Astrocyte (in vitro differentiated cells and primary cell): ENCODE measurements at regions not wholly inside any gene's neighbourhood (a gene's known extent, or its start where the extent isn't known, plus 50 kb on each side); places are given as distances from the start of the nearest gene placed in this dataset.

ENCODE experiments used
- DNase-seq: peaks from one replicate; pipeline ENCODE4 v3.0.0-alpha.2; 2010; ENCODE audit warnings: low read depth
- FAIRE-seq: peaks from 2 replicates; lab custom pipeline; 2011; peaks lifted over from hg19 to GRCh38; lab: Jason Lieb, UNC
- H2AFZ ChIP-seq: 2 replicates; pipeline ENCODE4 v1.6.0; 2012; ENCODE audit warnings: low read depth, low read length, inconsistent platforms
- H3K27ac ChIP-seq: 2 replicates; pipeline ENCODE4 v1.5.1; 2011; ENCODE audit warnings: low read depth, low read length, inconsistent platforms
- H3K27me3 ChIP-seq: 2 replicates; pipeline ENCODE4 v1.6.0; 2011; ENCODE audit warnings: low read length, inconsistent platforms; ENCODE audit not compliant: insufficient read depth
- H3K36me3 ChIP-seq: 2 replicates; pipeline ENCODE4 v1.5.1; 2011; ENCODE audit warnings: low read length, inconsistent platforms; ENCODE audit not compliant: insufficient read depth
- H3K4me1 ChIP-seq: 2 replicates; pipeline ENCODE4 v1.5.1; 2011; ENCODE audit warnings: low read length, inconsistent platforms; ENCODE audit not compliant: insufficient read depth
- H3K4me2 ChIP-seq: 2 replicates; pipeline ENCODE4 v1.6.0; 2012; ENCODE audit warnings: low read length, inconsistent platforms
- H3K4me3 ChIP-seq: 2 replicates; pipeline ENCODE4 v1.5.1; 2011; ENCODE audit warnings: low read depth, mild to moderate bottlenecking, low read length, inconsistent platforms; ENCODE audit not compliant: insufficient read depth
- H3K79me2 ChIP-seq: 2 replicates; pipeline ENCODE4 v1.6.0; 2012; ENCODE audit warnings: mild to moderate bottlenecking, low read length, inconsistent platforms; ENCODE audit not compliant: insufficient read depth
- H3K9ac ChIP-seq: 2 replicates; pipeline ENCODE4 v1.6.0; 2012; ENCODE audit warnings: mild to moderate bottlenecking, low read length, inconsistent platforms
- H3K9me3 ChIP-seq: 2 replicates; pipeline ENCODE4 v1.5.1; 2012; ENCODE audit warnings: low read depth, mild to moderate bottlenecking, low read length, inconsistent platforms; ENCODE audit not compliant: insufficient read depth
- H4K20me1 ChIP-seq: 2 replicates; pipeline ENCODE4 v1.6.0; 2012; ENCODE audit warnings: low read length, inconsistent platforms; ENCODE audit not compliant: insufficient read depth
- H3K27ac Mint-ChIP-seq: one replicate; pipeline ENCODE4 v1.8.0; 2021; ENCODE audit warnings: mild to moderate bottlenecking, mixed read lengths; ENCODE audit not compliant: unreplicated experiment
- H3K27me3 Mint-ChIP-seq: one replicate; pipeline ENCODE4 v1.8.0; 2021; ENCODE audit warnings: low read depth, mixed read lengths; ENCODE audit not compliant: unreplicated experiment
- H3K36me3 Mint-ChIP-seq: one replicate; pipeline ENCODE4 v1.8.0; 2021; ENCODE audit warnings: low read depth, mixed read lengths; ENCODE audit not compliant: unreplicated experiment
- H3K4me1 Mint-ChIP-seq: one replicate; pipeline ENCODE4 v1.8.0; 2021; ENCODE audit warnings: low read depth, mixed read lengths; ENCODE audit not compliant: unreplicated experiment
- H3K4me3 Mint-ChIP-seq: one replicate; pipeline ENCODE4 v1.8.0; 2021; ENCODE audit warnings: mild to moderate bottlenecking, moderate library complexity, mixed read lengths; ENCODE audit not compliant: unreplicated experiment
- H3K9me3 Mint-ChIP-seq: one replicate; pipeline ENCODE4 v1.8.0; 2021; ENCODE audit warnings: mild to moderate bottlenecking, mixed read lengths; ENCODE audit not compliant: unreplicated experiment
- EZH2 ChIP-seq: IDR thresholded peaks from 2 replicates; pipeline ENCODE4 v1.6.1; 2012; ENCODE audit warnings: mild to moderate bottlenecking, low read length, inconsistent platforms; ENCODE audit not compliant: insufficient read depth
- TF ChIP-seq, protein P1 (sequence below): IDR thresholded peaks from 2 replicates; pipeline ENCODE4 v1.5.1; 2011; ENCODE audit warnings: low read depth, mild to moderate bottlenecking, inconsistent platforms, low read length, moderate library complexity; ENCODE audit not compliant: insufficient read depth

DNA sequence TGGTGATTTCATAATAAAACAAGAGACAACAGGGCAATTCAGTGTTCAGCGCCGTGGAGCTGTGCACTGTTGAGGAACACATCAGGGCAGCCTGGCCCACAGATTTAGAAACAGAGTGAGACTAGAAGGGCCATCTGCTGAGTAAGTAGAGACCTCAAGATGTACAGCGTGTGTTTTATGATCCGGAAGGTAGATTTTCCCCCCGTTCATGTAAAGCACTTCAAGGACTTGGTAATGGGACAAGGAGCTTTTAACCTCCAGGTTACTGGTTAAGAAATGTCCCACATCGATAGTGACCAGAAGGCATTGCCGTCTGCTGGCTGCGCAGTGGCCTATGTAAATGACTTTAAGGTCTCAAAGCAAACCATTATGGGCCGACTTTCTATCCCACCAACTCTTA, 1057.7 kb upstream of the EEF2KMT start:
- no peak overlapping the region for H3K27ac ChIP-seq
- H3K36me3 Mint-ChIP-seq, result no peaks in the 10 kb centered on the region
- no peaks in the 10 kb centered on the region for H3K27me3 ChIP-seq
- H4K20me1 ChIP-seq, result no peaks in the 10 kb centered on the region
- no peaks in the 10 kb centered on the region for H3K4me1 Mint-ChIP-seq
- H3K27ac Mint-ChIP-seq, result no peak overlapping the region
- no peak overlapping the region for H3K4me3 ChIP-seq
- H3K79me2 ChIP-seq, result no peaks in the 10 kb centered on the region
- H3K9me3 ChIP-seq, result no peaks in the 10 kb centered on the region
- DNase-seq, result no peak
- no peaks in the 10 kb centered on the region for H3K36me3 ChIP-seq
- H3K9ac ChIP-seq, result no peak overlapping the region
- TF ChIP-seq, protein P1, sequence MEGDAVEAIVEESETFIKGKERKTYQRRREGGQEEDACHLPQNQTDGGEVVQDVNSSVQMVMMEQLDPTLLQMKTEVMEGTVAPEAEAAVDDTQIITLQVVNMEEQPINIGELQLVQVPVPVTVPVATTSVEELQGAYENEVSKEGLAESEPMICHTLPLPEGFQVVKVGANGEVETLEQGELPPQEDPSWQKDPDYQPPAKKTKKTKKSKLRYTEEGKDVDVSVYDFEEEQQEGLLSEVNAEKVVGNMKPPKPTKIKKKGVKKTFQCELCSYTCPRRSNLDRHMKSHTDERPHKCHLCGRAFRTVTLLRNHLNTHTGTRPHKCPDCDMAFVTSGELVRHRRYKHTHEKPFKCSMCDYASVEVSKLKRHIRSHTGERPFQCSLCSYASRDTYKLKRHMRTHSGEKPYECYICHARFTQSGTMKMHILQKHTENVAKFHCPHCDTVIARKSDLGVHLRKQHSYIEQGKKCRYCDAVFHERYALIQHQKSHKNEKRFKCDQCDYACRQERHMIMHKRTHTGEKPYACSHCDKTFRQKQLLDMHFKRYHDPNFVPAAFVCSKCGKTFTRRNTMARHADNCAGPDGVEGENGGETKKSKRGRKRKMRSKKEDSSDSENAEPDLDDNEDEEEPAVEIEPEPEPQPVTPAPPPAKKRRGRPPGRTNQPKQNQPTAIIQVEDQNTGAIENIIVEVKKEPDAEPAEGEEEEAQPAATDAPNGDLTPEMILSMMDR, result no peak
- no peak for TF ChIP-seq EZH2
- H3K9me3 Mint-ChIP-seq, result peaks cover 2% of the 10 kb centered on the region
- no peak overlapping the region for H2AFZ ChIP-seq
- H3K4me3 Mint-ChIP-seq, result no peak overlapping the region
- peaks cover 6% of the 10 kb centered on the region for H3K27me3 Mint-ChIP-seq
- H3K4me1 ChIP-seq, result no peaks in the 10 kb centered on the region
- no peak for FAIRE-seq
- no peak overlapping the region for H3K4me2 ChIP-seq

DNA sequence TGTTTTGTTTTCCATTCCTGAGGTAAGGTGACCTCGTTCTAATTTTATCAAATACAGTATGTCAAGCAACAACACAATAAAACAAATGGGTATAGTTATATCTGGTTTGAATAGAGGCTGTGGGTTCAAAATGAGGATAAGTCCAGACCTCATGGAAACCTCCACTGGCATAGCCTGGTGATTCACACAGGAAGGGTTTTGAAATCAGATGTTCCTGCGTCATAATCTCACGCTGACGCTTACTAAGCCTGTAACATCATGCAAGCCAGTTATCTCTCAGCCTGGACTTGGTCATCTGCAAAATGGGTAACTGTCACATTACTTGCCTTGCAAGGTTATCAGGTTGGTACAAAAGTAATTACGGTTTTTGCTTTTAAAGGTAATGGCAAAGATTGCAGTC, 1056.3 kb upstream of the EEF2KMT start:
- H2AFZ ChIP-seq, result no peak overlapping the region
- H3K27ac Mint-ChIP-seq, result no peak overlapping the region
- no peaks in the 10 kb centered on the region for H3K36me3 ChIP-seq
- H3K9me3 Mint-ChIP-seq, result no peaks in the 10 kb centered on the region
- no peaks in the 10 kb centered on the region for H3K9me3 ChIP-seq
- H3K79me2 ChIP-seq, result no peaks in the 10 kb centered on the region
- TF ChIP-seq EZH2, result no peak
- TF ChIP-seq, protein P1, result no peak
- no peaks in the 10 kb centered on the region for H3K4me1 Mint-ChIP-seq
- H3K4me3 ChIP-seq, result no peak overlapping the region
- H3K9ac ChIP-seq, result no peak overlapping the region
- DNase-seq (peak; percentile 41), FAIRE-seq (no peak)
- no peaks in the 10 kb centered on the region for H3K27me3 ChIP-seq
- no peak overlapping the region for H3K4me3 Mint-ChIP-seq
- no peaks in the 10 kb centered on the region for H3K36me3 Mint-ChIP-seq
- no peak overlapping the region for H3K4me2 ChIP-seq
- no peak overlapping the region for H3K27ac ChIP-seq
- no peaks in the 10 kb centered on the region for H4K20me1 ChIP-seq
- no peaks in the 10 kb centered on the region for H3K4me1 ChIP-seq
- peaks cover 6% of the 10 kb centered on the region for H3K27me3 Mint-ChIP-seq

DNA sequence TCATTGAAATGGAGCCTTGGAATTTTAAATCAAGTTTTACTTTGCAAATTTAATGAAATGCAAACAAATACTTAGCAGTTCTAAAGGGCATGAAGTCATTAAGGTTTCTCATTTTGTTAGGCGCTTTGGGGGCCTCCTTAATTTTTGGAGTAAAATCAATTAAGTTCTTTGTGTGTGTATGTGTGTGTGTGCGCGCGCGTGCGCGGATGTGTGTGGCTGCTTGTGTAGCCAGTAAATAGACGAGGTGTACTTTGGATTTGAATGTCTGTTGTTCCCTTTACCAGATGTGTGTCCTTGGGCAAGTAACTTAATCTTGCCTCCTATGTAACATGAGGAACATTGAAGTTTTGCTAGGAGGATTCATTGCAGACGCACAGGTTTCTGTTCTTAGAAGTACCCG, 1051.4 kb upstream of the EEF2KMT start:
- H3K36me3 Mint-ChIP-seq, result no peaks in the 10 kb centered on the region
- no peaks in the 10 kb centered on the region for H3K27me3 ChIP-seq
- no peaks in the 10 kb centered on the region for H3K79me2 ChIP-seq
- no peak for DNase-seq
- no peak overlapping the region for H3K4me2 ChIP-seq
- no peaks in the 10 kb centered on the region for H3K4me1 ChIP-seq
- no peak overlapping the region for H3K9ac ChIP-seq
- no peak overlapping the region for H3K4me3 Mint-ChIP-seq
- no peak overlapping the region for H3K4me3 ChIP-seq
- H3K9me3 Mint-ChIP-seq, result peaks cover 6% of the 10 kb centered on the region
- H3K27me3 Mint-ChIP-seq, result peaks cover 8% of the 10 kb centered on the region
- TF ChIP-seq, protein P1, result no peak
- H3K27ac Mint-ChIP-seq, result no peak overlapping the region
- H3K4me1 Mint-ChIP-seq, result no peaks in the 10 kb centered on the region
- no peaks in the 10 kb centered on the region for H4K20me1 ChIP-seq
- H2AFZ ChIP-seq, result no peak overlapping the region
- no peaks in the 10 kb centered on the region for H3K36me3 ChIP-seq
- no peaks in the 10 kb centered on the region for H3K9me3 ChIP-seq
- no peak overlapping the region for H3K27ac ChIP-seq
- FAIRE-seq, result no peak
